ENCODE measurements at regions not wholly inside any gene's neighbourhood (a gene's known extent, or its start where the extent isn't known, plus 50 kb on each side); places are given as distances from the start of the nearest gene placed in this dataset.

DNA sequence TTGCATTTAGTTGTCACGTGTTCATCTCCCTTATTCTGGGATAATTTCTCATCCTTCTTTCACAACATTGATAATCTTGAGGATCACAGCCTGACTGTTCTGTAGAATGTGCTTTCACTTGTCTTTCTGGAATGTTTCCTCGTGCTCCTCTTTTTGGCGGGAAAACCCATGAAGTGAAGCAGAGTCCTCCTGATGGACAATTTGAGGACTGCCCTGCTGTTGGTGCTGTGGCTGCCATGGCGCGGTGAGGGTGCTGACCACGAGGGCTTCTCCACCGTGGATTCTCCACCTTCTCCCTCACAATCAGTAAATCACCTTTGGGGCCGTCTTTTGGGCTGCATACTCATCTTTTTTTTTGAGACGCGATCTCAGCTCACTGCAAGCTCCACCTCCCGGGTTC is 946.9 kb downstream of the BRD1 start:
- TF ChIP-seq, protein P1, sequence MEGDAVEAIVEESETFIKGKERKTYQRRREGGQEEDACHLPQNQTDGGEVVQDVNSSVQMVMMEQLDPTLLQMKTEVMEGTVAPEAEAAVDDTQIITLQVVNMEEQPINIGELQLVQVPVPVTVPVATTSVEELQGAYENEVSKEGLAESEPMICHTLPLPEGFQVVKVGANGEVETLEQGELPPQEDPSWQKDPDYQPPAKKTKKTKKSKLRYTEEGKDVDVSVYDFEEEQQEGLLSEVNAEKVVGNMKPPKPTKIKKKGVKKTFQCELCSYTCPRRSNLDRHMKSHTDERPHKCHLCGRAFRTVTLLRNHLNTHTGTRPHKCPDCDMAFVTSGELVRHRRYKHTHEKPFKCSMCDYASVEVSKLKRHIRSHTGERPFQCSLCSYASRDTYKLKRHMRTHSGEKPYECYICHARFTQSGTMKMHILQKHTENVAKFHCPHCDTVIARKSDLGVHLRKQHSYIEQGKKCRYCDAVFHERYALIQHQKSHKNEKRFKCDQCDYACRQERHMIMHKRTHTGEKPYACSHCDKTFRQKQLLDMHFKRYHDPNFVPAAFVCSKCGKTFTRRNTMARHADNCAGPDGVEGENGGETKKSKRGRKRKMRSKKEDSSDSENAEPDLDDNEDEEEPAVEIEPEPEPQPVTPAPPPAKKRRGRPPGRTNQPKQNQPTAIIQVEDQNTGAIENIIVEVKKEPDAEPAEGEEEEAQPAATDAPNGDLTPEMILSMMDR (IDR thresholded peaks at IDR 0.05; ENCODE audit: low read length) = no peak
- TF ChIP-seq EZH2 (optimal IDR thresholded peaks at IDR 0.05; ENCODE audit: low read depth, low read length) = no peak
- TF ChIP-seq EZH2phosphoT487 (IDR thresholded peaks at IDR 0.05; ENCODE audit: low read length) = no peak

Data from MM.1S (cell line).